Body of pancreas (tissue), 4 donors: ENCODE measurements at regions not wholly inside any gene's neighbourhood (a gene's known extent, or its start where the extent isn't known, plus 50 kb on each side); places are given as distances from the start of the nearest gene placed in this dataset.

Experiments used
- CTCF ChIP-seq, 7 experiments: fragments of 450-650 bp in 4 of 7; fragments of 200-600 bp in 3 of 7; sonication (generic) in 3 of 7; IDR thresholded peaks; one replicate each; pipeline ENCODE4 v1.5.1; 2016 to 2019; ENCODE audit warnings: antibody characterized with exemption in 7 of 7
- POLR2A ChIP-seq, 3 donors: fragments of 450-650 bp; IDR thresholded peaks; one replicate each; pipeline ENCODE4 v1.6.1; 2016; ENCODE audit warnings: antibody characterized with exemption in 3 of 3, mild to moderate bottlenecking in 2 of 3

- TF ChIP-seq POLR2A (IDR thresholded peaks at IDR 0.05), result no peak
- no peak for TF ChIP-seq CTCF (IDR thresholded peaks at IDR 0.05)
Observed at GRCh38 chr15:36161771-36162212, 417.6 kb upstream of the CDIN1 start.
